Mesenchymal stem cell (in vitro differentiated cells and primary cell): ENCODE measurements at regions not wholly inside any gene's neighbourhood (a gene's known extent, or its start where the extent isn't known, plus 50 kb on each side); places are given as distances from the start of the nearest gene placed in this dataset.
A peak's percentile ranks its signal among the peaks of the same experiment; 100 is the strongest.

ENCODE experiments used
- DNase-seq: peaks from one replicate; pipeline ENCODE4 v3.0.0-alpha.2; 2013
- H2AFZ ChIP-seq: one replicate; pipeline ENCODE4 v1.6.1; 2013; ENCODE audit warnings: low read depth, mild to moderate bottlenecking, control low read depth, inconsistent platforms, low read length, moderate library complexity
- H2AK5ac ChIP-seq: 2 replicates; pipeline ENCODE4 v1.6.1; 2013; ENCODE audit warnings: low read length, moderate library complexity, mild to moderate bottlenecking, inconsistent platforms; ENCODE audit not compliant: severe bottlenecking
- H2BK120ac ChIP-seq: one replicate; pipeline ENCODE4 v1.6.1; 2013; ENCODE audit warnings: low read depth, mild to moderate bottlenecking, inconsistent platforms, low read length, moderate library complexity
- H2BK12ac ChIP-seq, 2 experiments: one replicate each; pipeline ENCODE4 v1.6.1; 2013; ENCODE audit warnings: inconsistent platforms in 2 of 2, low read length in 2 of 2, mild to moderate bottlenecking in 2 of 2, moderate library complexity in 2 of 2, control low read depth in 1 of 2
- H2BK15ac ChIP-seq: one replicate; pipeline ENCODE4 v1.6.1; 2013; ENCODE audit warnings: mild to moderate bottlenecking, low read depth, inconsistent platforms; ENCODE audit not compliant: poor library complexity, severe bottlenecking
- H2BK5ac ChIP-seq: 2 replicates; pipeline ENCODE4 v1.6.1; 2013; ENCODE audit warnings: low read depth, mild to moderate bottlenecking, low read length, control low read depth, inconsistent platforms; ENCODE audit not compliant: poor library complexity, severe bottlenecking
- H3K14ac ChIP-seq, 2 experiments: one replicate each; pipeline ENCODE4 v1.6.1; 2013; ENCODE audit warnings: inconsistent platforms in 2 of 2, low read length in 2 of 2, control low read depth in 1 of 2, mild to moderate bottlenecking in 1 of 2, moderate library complexity in 1 of 2
- H3K18ac ChIP-seq, 2 experiments: one replicate each; pipeline ENCODE4 v1.6.1; 2013; ENCODE audit warnings: inconsistent platforms in 2 of 2, low read length in 2 of 2, control low read depth in 1 of 2, low read depth in 1 of 2, mild to moderate bottlenecking in 1 of 2
- H3K23ac ChIP-seq, 2 experiments: one replicate each; pipeline ENCODE4 v1.6.1; 2013; ENCODE audit warnings: inconsistent platforms in 2 of 2, low read length in 2 of 2, mild to moderate bottlenecking in 2 of 2, moderate library complexity in 2 of 2, control low read depth in 1 of 2
- H3K27ac ChIP-seq: 2 replicates; pipeline ENCODE4 v1.5.1; 2013; ENCODE audit warnings: mild to moderate bottlenecking, moderate library complexity, low read length, control low read depth, inconsistent platforms; ENCODE audit not compliant: poor library complexity, severe bottlenecking
- H3K27me3 ChIP-seq, 2 experiments: 2 replicates each; pipeline versions ENCODE4 v1.6.1 to v1.7.0; 2013; ENCODE audit warnings: low read length in 2 of 2, mild to moderate bottlenecking in 2 of 2, moderate library complexity in 2 of 2, control low read depth in 1 of 2, inconsistent platforms in 1 of 2; ENCODE audit not compliant: control insufficient read depth in 1 of 2, insufficient read depth in 1 of 2
- H3K36me3 ChIP-seq, 2 experiments: 2 replicates each; pipeline versions ENCODE4 v1.6.1 to v1.7.0; 2013; ENCODE audit warnings: low read length in 2 of 2, control low read depth in 1 of 2, inconsistent platforms in 1 of 2, low read depth in 1 of 2, mild to moderate bottlenecking in 1 of 2; ENCODE audit not compliant: insufficient read depth in 2 of 2, control insufficient read depth in 1 of 2
- H3K4ac ChIP-seq, 2 experiments: one replicate each; pipeline ENCODE4 v1.6.1; 2013; ENCODE audit warnings: inconsistent platforms in 2 of 2, low read length in 2 of 2, mild to moderate bottlenecking in 2 of 2, moderate library complexity in 2 of 2, control low read depth in 1 of 2, low read depth in 1 of 2
- H3K4me1 ChIP-seq: 2 replicates; pipeline ENCODE4 v1.6.1; 2013; ENCODE audit warnings: low read depth, low read length, control low read depth; ENCODE audit not compliant: control insufficient read depth, insufficient read depth
- H3K4me2 ChIP-seq: 2 replicates; pipeline ENCODE4 v1.6.1; 2013; ENCODE audit warnings: low read length, mild to moderate bottlenecking, inconsistent platforms; ENCODE audit not compliant: poor library complexity, severe bottlenecking
- H3K4me3 ChIP-seq, 2 experiments: 2 replicates each; pipeline versions ENCODE4 v1.5.1 to v1.7.0; 2013; ENCODE audit warnings: low read length in 2 of 2, mild to moderate bottlenecking in 2 of 2, control low read depth in 1 of 2, low read depth in 1 of 2; ENCODE audit not compliant: insufficient read depth in 1 of 2
- H3K79me1 ChIP-seq: replicated peaks from 2 replicates; pipeline ENCODE4 v1.6.1; 2013; ENCODE audit warnings: mild to moderate bottlenecking, control low read depth, low read length, inconsistent platforms; ENCODE audit not compliant: poor library complexity, severe bottlenecking
- H3K9ac ChIP-seq: 2 replicates; pipeline ENCODE4 v1.7.0; 2013; ENCODE audit warnings: mild to moderate bottlenecking, low read length, moderate library complexity
- H3K9me3 ChIP-seq: 2 replicates; pipeline ENCODE4 v1.7.0; 2013; ENCODE audit warnings: mild to moderate bottlenecking, low read length; ENCODE audit not compliant: control insufficient read depth
- H4K8ac ChIP-seq: one replicate; pipeline ENCODE4 v1.6.1; 2013; ENCODE audit warnings: inconsistent platforms, mild to moderate bottlenecking, low read length, moderate library complexity
- H4K91ac ChIP-seq: one replicate; pipeline ENCODE4 v1.6.1; 2013; ENCODE audit warnings: mild to moderate bottlenecking, low read length, inconsistent platforms
- WGBS: methylation state at CpG from one replicate; pipeline ENCODE4 v1.1.7; 2013; ENCODE audit warnings: mixed read lengths; 5-methylcytosine and 5-hydroxymethylcytosine counted together

GRCh38 chr18:67789165-67789545 lies 272.6 kb upstream of the DSEL start:
- Histone ChIP-seq H2AFZ (no peak overlapping the region), H3K36me3 (no peaks in the 10 kb centered on the region), H3K4me2 (no peak overlapping the region), H2BK5ac (no peak overlapping the region), H3K23ac (no peak overlapping the region), H3K9ac (no peak overlapping the region), H3K4me3 (no peak overlapping the region), H2BK15ac (no peak overlapping the region), H3K18ac (no peak overlapping the region), H4K91ac (no peak overlapping the region), H2AK5ac (no peak overlapping the region), H3K4me1 (no peaks in the 10 kb centered on the region), H3K27me3 (no peaks in the 10 kb centered on the region), H3K27ac (no peak overlapping the region), H3K79me1 (no peaks in the 10 kb centered on the region), H3K9me3 (no peaks in the 10 kb centered on the region), H4K8ac (no peak overlapping the region), H3K4ac (no peak overlapping the region), H3K14ac (no peak overlapping the region), H2BK12ac (no peak overlapping the region), H2BK120ac (no peak overlapping the region)
- DNase-seq: no peak
- WGBS: 97% methylated on average over 8 of the region's 9 CpGs

- H2BK15ac ChIP-seq: no peak overlapping the region
- H4K91ac ChIP-seq: no peak overlapping the region
- WGBS: 94% methylated on average over 12 of the region's 12 CpGs
- no peak overlapping the region for H3K14ac ChIP-seq
- H3K27ac ChIP-seq: no peak overlapping the region
- H2BK12ac ChIP-seq: no peak overlapping the region
- H2BK120ac ChIP-seq: no peak overlapping the region
- H3K4me1 ChIP-seq: no peaks in the 10 kb centered on the region
- no peaks in the 10 kb centered on the region for H3K27me3 ChIP-seq
- no peak overlapping the region for H4K8ac ChIP-seq
- H3K36me3 ChIP-seq: no peaks in the 10 kb centered on the region
- H3K9ac ChIP-seq: no peak overlapping the region
- H3K4me3 ChIP-seq: no peak overlapping the region
- H2BK5ac ChIP-seq: no peak overlapping the region
- DNase-seq: no peak
- no peak overlapping the region for H3K4me2 ChIP-seq
- H3K9me3 ChIP-seq: no peaks in the 10 kb centered on the region
- no peak overlapping the region for H3K4ac ChIP-seq
- H2AFZ ChIP-seq: no peak overlapping the region
- peak overlapping the region in 1 of 2 experiments; percentile 37 for H3K18ac ChIP-seq
- no peaks in the 10 kb centered on the region for H3K79me1 ChIP-seq
- H3K23ac ChIP-seq: no peak overlapping the region
- no peak overlapping the region for H2AK5ac ChIP-seq
Observed at GRCh38 chr18:67788310-67789164, 272.0 kb upstream of the DSEL start.

- Histone ChIP-seq H2BK5ac (no peak overlapping the region), H3K4me1 (no peaks in the 10 kb centered on the region), H2AK5ac (no peak overlapping the region), H3K4ac (no peak overlapping the region), H3K23ac (no peak overlapping the region), H3K27me3 (no peaks in the 10 kb centered on the region), H2AFZ (no peak overlapping the region), H2BK15ac (no peak overlapping the region), H2BK12ac (no peak overlapping the region), H3K27ac (peak overlapping the region; percentile 19), H3K4me3 (no peak overlapping the region), H3K4me2 (no peak overlapping the region), H2BK120ac (no peak overlapping the region), H3K36me3 (no peaks in the 10 kb centered on the region), H3K9me3 (no peaks in the 10 kb centered on the region), H4K91ac (no peak overlapping the region), H3K79me1 (no peaks in the 10 kb centered on the region), H3K9ac (peak overlapping the region; percentile 65), H3K18ac (no peak overlapping the region), H4K8ac (no peak overlapping the region), H3K14ac (no peak overlapping the region)
- peak; percentile 93 for DNase-seq
- no CpG with 5 or more reads among the region's 1 CpG for WGBS
Observed at GRCh38 chr18:67783196-67783946, 266.9 kb upstream of the DSEL start.

- Histone ChIP-seq H4K91ac (no peak overlapping the region), H3K14ac (no peak overlapping the region), H3K4me1 (no peaks in the 10 kb centered on the region), H3K79me1 (no peaks in the 10 kb centered on the region), H3K4me2 (no peak overlapping the region), H3K4ac (no peak overlapping the region), H3K9me3 (no peaks in the 10 kb centered on the region), H2BK120ac (no peak overlapping the region), H3K18ac (no peak overlapping the region), H3K4me3 (no peak overlapping the region), H3K36me3 (no peaks in the 10 kb centered on the region), H2AK5ac (no peak overlapping the region), H4K8ac (no peak overlapping the region), H3K27ac (no peak overlapping the region), H3K27me3 (no peaks in the 10 kb centered on the region), H2BK15ac (no peak overlapping the region), H2BK5ac (no peak overlapping the region), H3K23ac (no peak overlapping the region), H2AFZ (no peak overlapping the region), H3K9ac (no peak overlapping the region), H2BK12ac (no peak overlapping the region)
- 77% methylated on average over 1 of the region's 3 CpGs for WGBS
- DNase-seq: no peak
Observed at GRCh38 chr18:67778016-67778415, 261.5 kb upstream of the DSEL start.
